GM19043 (cell line): ENCODE measurements at regions not wholly inside any gene's neighbourhood (a gene's known extent, or its start where the extent isn't known, plus 50 kb on each side); places are given as distances from the start of the nearest gene placed in this dataset.

ENCODE experiments used
- ATAC-seq: cut with Tn5 transposase; IDR thresholded peaks from one replicate; pipeline ENCODE4 v1.9.1; 2021; ENCODE audit warnings: low read depth; ENCODE audit not compliant: unreplicated experiment

DNA sequence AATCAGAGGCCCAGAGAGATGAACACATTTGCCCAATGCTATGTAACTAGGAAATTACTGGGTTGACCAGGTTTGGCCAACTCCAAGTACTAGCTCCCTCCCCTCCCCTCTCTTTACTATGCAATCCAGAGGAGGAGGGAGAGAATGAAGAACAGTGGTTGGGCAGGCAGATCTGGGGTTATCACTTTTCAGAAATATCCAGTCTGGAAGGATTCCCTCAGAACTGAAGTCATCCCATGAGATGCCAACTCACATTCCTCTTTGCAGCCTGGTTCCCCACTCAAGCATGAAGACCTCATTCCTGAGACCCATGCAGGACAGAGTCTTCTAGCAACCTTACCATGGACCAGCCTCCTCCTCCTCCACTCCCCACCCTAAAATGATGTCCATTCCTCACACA is 201.1 kb downstream of the TLE3 start:
- ATAC-seq, result no peak

DNA sequence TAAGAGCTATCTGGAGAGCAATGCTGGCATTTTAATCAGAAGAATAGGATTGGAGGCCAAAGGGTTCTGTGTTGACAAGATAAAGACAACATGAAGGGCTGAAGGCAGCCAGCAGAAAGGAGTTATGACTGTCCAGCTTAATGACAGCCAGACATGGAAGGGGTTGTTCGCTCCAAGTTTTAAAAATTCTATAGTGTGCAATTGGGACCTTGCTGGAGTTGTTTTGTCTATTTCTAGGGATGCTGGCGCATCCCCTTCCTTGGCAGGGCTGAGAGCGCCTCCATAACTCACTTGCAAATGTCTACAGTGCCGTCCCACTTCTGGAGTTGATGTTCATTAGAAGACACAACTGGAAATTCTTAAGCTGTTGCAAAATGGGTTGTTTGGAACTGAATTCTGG is 200.7 kb downstream of the TLE3 start:
- ATAC-seq, result no peak

DNA sequence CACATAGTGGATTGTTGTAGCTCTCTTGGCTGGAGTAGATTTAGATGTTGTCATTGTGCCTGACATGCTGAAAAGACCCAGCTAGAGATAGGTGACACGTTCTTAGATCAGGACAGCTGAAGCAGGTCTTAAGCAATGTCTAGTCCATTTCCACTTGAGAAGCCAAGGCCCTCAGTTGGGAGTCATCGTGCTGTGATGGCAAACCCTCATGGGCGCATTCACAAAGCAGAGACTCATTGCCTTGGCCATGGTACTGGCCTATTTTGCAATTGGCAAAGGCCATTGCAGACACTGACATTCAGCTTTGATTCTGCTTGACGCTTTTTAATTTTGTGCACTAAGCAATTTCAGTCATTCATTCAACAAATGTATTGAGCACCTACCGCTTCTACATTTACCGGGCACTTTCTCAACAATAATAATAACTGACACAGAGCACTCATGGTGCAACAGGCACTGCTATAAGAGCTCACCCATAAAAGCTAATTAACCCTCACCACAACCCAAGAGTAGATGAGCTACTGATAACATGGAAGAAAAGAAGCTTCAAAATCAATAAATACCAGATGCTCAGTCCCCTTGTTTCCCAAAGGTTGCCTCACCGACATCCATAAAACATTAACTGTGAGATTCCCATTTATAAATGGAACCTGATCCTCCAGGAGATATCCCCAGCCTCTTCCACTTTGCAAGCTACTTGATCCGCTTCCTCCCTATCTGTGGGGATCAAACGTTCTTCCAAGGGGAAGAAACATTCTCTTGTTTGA is 200.1 kb downstream of the TLE3 start:
- ATAC-seq, result no peak

DNA sequence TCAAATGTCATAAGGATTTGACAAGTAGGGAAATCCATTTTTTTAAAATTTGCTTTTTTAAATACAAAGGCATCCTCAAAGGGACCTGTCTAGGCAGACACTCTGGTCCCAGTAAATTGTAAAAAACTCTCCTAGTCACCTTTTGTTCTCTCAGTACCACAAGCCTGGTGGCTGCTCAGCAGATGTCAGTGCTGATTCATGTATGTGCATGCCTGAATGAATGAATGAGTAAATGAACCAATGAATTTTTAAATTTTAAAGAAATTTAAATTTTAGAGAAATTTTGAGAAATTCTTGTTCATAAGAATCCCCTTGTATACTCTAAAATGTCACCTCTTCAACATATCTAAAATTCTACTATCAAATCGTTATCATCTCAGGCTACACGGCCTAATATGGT is 199.5 kb downstream of the TLE3 start:
- ATAC-seq, result no peak

DNA sequence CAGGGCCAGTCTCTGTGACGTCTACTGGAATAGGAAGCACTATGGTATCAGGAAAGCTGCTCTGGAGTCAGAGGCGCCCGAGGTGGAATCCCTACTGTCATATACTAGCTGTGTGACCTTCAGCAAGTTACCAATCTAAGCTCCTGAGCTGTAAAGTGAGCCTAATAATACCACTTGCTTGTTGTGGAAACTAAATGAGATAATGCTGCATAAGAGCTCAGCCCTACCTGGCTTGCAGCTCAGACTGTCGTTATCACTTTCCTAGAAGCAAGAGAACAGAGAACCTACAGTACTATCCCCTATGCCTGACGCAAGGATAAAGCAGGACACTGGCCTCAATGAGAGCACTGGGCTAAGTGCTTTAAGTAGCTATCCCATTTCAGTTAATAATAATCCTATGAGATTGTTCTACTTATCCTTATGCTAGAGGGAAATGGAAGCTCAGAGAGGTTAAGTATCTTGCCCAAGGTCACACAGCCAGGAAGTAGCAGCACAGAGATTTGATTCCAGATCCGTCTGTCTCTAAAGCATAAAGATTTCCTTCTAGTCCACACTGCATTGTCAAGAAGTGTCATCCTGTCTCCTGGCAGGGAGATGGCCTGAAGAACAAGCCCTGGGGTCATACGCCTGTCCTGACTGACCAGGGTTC is 195.2 kb downstream of the TLE3 start:
- no peak for ATAC-seq

DNA sequence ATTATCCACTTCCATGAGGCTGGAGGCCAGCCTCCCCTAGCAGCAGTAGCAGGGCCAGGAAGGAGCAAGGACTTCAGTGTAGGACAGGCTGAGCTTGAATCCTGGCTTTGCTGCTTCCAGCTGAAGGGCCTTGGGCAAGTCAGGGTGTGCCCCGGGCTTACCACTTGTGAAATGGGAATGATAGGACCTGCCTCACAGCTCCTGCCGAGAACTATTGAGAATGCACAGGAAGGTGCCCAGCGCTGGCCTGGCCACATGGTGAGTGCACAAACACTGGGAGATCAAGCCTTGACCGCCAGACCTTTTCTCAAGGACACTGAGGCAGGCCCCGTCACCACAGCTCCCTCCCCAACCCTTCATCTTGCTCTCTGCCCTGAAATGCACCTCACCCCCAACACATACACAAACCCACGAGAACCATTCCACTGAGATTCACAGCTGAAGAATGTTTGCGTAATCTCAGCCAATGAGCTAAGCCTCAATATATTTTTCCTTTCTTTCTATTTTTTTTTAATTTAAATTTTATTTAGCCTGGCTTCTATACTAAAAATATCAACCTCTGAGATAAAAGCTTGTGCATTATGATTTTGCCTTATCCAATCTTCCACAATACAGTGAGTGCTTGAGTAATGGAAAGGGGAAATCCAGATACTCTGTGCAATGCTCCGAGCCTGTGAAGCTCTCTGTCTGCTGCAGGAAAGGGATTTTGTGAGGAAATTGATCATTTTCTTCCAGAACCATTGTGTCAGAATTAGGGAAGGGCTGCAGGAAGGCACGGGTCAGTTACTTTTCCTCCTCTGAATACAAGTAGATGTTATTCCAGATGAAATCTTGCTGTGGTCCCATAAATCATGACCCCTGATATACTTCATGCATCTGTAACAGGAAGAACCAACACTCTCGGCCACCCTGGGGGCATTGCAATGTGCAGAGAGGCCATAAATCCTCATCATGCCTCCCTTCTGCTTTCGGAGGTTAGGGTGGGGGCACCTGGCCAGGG is 193.9 kb downstream of the TLE3 start:
- ATAC-seq, result no peak

DNA sequence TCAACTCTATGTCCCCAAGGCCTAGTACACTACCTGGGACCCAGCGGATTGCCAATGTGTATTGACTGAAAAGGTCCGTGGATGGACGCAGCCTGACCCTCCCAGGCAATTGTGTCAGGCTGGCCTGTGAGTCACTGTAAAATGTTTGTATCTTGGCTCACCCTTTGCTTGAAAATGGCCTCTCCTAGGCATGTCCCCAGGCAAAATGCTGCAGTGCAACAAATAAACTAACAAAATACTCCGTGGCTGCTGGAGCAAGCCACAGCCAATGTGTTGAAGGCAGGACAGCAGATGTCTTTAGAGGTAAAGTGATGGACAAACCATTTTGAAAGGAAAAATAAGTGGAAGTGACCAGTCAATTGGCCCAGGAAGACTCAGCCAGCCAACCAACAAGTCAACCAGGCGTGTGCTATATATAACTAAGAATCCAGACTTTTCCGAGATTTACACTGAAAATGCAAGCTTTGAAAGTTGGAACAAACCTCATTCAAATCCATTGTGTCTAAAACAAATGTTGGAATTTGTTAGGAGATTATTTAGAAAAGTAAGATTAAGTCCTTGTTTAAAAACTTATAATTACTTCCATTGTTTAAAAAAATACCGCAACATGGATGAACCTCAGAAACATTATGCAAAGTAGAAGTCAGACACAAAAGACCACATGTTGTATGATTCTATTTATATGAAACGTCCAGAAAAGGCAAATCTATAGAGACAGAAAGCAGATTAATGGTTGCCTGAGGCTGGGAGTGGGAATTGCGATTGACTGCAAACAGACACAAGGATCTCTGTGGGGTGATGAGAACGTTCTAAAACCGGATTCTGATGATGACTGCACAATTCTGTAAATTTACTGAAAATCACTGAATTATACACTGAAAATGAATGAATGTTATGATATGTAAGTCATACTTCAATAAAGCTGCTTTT is 191.2 kb downstream of the TLE3 start:
- ATAC-seq, result no peak

DNA sequence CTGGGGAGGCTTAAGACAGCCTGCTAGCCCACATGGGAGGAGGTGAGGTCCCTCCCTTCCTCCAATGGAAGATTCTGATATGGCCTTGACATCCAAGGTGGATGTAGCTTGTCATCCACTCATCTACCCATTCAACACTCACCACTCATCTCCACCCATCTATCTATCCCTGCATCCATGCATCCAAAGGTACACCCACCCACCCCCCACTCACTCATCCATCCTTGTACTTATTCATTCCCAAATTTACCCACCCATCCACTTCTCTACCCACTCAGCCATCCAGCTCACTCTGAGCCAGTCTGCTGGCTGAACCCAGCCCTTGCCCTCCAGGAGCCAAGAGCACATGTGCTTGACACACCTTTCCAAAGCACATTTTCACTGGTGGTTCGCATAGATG is 189.7 kb downstream of the TLE3 start:
- ATAC-seq, result no peak

DNA sequence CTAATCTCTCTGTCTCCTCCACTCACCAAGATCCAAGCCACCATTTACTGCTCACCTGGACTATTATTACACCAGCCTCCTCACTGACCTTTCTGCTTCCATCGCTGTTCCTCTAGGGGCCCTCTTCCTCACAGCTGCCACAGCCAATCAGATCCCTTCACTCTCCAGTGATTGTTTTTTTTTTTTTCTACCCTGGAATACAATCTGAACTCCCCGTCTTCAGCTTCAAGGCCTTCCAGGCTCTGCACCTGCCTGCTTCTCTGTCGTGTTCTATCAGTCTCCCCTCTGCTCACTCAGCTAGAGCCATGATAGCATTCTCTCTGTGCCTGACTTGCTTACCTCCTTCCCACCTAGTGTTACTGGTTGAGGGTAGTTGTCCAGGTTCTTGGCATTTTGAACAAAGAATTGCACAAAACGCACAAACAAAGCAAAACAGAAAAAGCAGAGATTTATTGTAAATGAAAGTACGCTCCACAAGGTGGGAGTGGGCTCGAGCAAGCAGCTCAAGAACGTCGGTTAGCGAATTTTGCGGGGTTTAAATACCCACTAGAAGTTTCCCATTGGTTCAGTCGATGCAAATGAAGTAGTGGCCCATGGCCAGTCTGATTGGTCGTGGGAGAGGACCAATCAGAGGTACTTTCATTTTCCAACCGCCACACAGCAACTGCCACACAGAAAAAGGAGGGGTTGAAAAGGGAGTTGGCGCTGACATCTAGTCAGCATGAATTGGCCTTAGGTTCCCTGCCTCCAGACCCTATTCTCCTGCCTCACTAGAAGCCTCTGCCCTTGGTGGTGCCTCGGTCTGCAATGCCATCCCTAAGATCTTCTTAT is 188.9 kb downstream of the TLE3 start:
- ATAC-seq, result no peak

DNA sequence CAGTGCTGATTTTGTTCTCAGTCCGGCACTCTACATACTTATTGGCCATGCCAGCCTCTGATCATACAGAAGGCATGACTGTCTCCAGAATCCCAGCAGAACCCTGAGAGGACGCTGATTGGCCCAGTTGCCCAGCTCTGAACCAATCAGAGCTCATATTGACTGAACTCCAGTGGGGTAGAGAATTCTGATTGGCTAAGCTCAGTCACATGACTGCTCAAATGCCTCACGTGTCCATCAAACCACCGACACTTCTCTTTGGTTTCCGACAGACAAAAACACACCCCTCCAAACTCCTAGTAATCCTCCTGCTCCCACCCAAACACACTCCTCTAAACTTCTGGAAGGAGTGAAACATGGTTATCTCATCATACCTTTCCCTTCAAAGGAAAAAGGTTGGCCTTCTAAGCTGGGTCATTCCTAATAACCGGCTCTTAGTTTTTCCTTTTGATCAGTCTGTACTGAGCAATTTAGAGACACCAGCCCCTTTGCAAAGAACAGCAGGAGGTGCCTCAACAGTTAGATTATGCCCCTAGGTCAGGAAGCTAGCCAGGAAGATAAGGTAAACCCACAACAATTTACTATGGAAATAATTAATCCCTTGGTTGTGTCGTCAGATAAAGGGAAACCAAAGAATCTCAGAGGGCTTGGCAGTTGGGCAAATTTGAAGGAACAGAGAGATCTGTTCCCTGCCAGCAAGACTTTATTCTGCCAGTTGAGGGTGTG is 187.8 kb downstream of the TLE3 start:
- no peak for ATAC-seq

DNA sequence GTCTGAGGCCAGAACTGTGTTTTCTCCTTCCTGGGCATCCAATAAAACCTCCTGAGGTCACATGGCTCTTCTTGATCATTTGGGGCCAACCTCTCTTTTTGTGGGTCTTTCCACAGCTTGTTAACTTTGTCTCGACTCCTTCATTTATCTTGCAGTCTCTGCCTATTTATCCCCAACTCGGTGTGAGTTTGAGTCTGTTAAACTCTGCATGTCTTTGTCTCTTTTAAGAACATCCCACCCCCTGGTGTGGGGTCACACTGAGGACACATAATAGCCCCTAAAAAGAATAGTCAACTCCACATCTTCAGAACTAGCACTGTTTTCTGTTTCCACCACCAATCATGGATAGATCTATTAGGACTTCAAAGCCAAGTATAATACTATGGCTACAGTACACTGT is 187.2 kb downstream of the TLE3 start:
- no peak for ATAC-seq

DNA sequence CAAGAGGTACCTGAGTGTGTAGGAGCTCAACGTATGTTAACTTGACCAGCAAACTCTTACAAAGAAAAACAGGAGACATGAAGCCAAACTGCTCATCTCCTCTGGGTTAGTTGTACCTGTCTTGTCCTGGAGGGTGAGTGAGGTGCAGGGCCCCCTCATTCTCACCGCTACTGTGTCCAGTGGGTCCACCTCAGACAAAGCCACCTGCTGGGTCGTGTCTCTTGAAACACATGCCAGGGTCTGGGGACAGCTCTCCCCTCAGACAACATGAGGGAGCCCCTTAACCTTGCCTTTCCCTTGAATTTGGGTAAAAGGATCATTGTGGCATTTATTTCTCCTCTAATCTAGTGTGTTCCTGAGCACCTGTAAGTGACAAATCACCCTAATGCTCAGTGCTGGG is 185.6 kb downstream of the TLE3 start:
- no peak for ATAC-seq

DNA sequence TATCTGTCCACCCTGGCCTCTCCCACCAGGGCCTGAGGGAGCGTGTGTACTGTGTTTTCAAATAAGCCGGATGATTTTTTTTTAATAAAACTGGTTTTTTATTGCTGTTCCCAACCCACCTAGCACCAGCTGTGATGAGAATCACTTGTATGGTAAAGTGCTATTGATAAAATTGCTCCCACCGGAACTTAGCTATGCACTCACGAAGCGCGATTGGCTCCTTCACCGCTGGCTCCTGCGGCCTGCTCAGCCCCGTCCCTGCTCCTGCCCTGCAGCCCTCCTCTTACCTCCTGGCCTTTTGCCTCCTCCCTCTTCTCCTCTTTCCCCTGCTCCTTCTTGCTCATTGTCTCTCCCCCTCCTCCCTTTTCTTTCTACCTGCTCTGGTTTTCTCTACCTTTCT is 183.7 kb downstream of the TLE3 start:
- no peak for ATAC-seq

DNA sequence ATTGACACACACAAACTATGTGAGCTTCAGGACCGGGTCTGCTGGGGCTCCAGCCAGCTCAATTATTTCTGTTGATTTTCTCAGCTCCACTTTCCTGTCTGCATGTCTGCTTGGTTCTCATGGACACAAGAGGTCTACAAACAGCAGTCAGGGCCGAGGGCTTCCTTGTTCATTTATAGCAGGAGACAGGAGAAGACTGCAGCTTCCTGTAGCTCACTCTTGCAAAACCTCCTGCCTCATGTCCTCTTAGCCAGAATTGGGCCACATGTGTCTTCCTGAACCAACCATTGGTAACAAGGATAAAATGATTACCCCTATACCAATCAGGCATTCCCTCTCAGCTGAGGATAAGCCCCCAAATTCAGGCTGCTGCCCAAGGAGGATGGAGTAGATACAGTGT is 182.8 kb downstream of the TLE3 start:
- ATAC-seq, result no peak

DNA sequence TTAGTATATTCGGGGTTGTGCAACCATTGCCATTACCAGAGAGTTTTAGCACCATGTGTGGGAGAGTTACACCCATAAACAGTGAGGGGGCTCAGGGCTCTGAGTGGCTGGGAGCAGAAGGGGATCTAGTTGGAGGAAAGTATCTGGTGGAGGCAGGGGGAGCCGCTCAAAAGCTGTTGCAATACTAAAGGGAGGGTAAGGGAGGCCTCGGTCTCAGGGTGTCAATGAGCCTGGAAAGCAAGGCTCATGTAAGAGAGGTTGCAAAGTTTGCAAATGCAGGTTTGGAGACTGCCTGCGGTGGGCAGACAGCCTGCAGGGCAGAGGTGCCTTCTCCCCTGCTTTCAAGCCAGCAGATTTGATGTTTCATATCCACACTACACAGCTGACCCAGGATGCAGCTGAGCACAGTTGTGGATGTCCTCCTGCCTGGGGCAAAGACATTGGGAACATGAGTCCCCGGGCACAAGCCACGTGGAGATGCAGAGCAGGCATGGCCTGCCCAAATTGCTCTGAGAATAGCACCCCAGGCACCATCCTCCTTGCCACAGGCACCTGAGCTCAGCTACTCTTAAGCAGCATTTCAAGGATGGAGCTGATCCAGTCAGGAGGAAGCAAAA is 181.4 kb downstream of the TLE3 start:
- ATAC-seq, result no peak

DNA sequence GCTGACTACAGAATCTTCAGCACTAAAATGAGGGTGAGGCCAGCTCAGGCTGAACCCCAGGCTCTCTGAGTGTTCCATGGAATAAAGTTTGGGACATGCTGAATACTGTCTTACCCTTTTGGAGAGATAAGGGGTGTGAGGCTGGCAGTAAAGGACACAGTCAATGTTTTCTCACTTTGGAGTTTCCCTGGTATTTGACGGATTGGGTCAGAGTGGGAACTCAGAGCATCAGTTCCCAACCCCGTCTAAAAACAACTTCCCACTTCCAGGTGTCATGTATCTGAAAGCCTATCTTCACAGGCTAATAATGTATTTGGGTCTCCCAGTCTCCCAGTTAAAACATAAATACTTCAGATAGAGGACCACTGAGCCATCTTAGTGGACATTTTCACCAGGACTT is 180.7 kb downstream of the TLE3 start:
- no peak for ATAC-seq

DNA sequence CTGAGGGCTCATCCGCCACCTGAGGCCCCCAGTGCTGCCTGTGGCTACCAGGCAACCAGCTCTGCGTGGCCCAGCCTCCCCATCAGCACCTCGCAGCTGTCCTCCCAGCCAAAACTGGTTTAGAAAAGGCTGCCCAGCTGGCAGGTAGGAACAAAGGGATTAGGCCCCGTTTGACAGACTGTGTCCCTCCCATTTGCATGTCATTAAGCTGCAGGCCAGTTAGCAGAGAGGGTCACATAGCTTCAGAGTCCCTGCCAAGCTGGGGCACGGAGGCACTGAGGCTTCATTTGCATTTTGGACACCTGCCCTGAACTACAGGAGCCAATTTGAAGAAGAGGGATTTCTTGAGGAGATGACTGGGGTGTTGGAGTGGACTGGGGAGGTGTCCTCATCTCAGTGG is 177.9 kb downstream of the TLE3 start:
- no peak for ATAC-seq

DNA sequence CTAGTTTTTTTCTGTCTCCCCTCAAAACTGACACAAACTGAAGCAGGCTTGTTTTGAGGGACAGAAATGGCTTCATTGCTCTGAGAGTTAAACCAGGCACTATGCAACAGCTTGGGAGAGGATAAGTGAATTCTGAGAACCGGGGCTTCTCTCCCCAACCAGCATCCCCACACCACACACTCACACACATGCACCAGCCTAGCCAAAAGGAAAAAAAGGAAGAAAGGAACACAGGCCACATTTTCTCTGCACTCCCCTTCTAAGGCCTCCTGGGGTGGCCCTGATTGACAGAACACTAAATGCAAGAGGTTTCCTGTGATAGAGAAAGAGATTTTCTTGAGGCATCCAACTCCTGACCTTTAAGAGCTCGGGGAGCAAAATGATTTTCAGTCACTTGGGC is 177.5 kb downstream of the TLE3 start:
- ATAC-seq, result no peak
